GM21717 (cell line): ENCODE measurements at regions not wholly inside any gene's neighbourhood (a gene's known extent, or its start where the extent isn't known, plus 50 kb on each side); places are given as distances from the start of the nearest gene placed in this dataset.

Experiments used
- ATAC-seq: cut with Tn5 transposase; IDR thresholded peaks from one replicate; pipeline ENCODE4 v1.9.1; 2021; ENCODE audit warnings: mild to moderate bottlenecking, moderate library complexity; ENCODE audit not compliant: unreplicated experiment

DNA sequence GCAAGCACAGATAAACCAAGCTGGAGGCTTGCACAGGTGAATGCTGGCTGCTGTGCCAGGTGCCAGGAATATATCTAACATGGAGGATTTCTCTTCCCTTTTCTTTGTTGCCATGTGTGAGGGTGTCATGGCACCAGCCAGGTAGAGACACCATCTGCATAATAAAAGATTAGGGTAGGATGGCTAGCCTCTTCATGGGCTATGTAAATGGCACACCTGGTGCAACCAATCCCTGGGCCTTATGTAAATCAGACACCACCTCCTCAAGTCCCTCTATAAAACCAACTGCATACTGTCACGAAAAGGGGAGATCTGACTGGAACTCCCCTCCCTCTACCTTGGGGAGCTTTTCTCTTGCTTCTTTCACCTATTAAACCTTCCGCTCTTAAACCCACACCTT is 322.5 kb upstream of the POM121L12 start:
- ATAC-seq = no peak

DNA sequence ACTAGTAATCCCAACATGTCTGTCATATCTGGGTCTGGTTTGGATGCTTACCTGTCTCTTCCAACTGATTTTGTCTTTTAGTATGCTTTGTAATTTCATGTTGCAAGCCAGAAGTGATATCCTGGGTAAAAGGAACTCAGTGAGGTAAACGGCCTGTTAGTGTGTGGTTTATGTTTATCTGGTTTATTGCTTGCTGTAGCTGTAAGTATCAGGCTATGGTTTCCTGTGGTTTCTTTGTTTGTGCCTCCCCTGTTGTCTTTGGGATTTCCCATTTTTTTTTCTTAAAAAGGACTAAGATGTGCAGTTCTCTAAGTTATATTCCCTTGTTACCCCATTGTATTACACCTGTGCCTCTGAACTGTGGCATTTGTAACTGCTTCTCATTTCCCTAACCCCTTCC is 323.5 kb upstream of the POM121L12 start:
- no peak for ATAC-seq

DNA sequence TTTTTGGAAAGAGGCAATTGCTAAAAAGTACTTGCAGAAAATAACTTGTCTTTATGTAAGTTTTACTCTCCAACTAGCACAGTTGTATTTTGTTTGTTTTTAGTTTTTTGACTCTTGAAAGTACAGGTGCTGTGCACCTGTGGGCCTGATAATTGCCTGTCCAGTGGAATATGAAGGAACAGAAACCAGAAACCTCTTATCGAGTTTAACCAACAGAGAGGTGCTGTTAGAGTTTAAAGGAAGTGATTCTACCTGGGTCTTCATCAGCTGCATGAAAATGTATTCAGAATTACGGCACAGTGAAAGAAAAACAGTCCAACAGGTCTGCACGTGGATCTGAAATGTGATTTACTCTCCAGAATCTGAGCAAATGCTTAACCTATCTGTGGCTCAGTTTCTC is 326.6 kb upstream of the POM121L12 start:
- ATAC-seq = no peak

DNA sequence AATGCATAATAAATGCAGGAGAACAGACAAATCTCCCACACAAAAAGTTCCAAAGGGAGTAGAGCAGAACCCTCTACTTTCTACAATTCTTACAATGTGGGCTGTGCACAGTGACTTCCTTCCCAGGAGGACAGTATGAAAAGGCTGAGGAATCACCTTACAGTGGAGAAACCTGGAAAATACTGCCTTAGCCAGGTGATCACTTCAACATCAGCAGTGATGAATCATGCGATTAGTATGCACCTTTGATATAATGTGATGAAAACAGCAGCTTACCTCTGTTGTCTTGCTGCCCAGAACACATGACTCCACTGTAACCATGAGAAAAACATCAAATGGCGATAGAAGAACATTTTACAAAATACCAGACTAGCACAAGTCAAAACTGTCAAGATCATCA is 329.7 kb upstream of the POM121L12 start:
- no peak for ATAC-seq

DNA sequence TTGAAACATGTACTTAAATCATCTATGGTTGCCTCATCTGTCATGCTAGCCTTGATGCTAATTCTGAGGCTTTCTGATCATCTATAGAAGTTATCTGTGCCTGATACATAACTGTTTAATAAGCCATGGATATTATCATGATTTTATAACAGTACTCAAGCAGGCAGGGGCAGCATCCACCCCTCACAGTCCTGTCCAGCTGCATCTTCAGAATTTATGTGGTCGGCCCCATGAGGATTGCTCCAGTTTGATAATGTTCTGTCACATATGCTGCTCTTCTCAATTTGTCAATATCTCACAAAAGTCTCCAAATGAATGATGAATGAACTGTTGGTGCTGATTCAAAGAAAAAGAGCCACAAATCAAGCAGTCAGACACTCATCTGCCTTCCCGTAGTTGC is 335.1 kb upstream of the POM121L12 start:
- no peak for ATAC-seq

DNA sequence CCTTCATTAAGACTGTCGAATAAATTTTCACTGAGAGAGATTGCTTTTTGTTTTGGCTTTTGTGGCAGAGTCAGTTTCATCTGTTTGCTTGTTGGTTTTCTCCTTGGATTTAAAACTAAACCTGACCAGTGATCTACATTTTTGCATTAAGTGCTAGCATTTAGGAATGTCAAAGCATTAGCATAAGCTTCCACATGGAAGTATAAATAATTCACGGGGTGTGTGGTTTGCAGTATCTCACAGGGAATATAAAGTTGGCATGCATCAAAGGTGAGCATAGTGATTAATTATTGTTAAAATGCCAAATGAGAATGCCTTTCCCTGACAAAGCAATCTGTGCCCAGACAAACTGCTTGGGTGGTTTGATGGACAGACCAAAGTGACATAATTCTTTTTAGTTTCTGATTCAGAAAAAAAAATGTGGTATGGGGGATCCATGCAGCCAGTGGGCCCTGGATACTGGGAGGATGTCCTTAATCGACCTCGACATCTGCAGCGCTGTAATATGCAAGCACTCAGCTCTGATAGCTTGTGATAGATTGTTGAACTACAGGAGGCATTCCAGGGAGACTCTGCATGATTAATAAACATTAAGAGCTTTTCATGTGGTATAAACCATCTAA is 339.3 kb upstream of the POM121L12 start:
- no peak for ATAC-seq

DNA sequence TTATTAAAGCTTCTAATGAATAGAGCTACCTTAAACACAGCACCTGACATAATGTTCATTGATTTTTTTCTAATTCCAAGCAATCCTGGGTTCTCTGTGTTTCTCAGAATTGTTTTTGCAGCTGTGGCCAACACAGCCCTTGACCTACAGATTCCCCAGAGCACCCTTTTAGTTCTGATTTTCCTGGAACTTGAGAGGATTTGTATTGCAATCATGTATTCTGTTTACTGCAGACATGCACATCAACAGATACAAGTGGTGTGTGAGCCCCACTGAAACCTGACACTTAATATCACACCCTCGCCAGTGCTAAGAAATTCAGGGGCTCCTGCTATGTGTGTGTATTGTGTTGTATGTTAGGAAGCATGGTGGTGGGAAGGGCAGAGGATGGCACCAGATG is 344.2 kb upstream of the POM121L12 start:
- no peak for ATAC-seq

DNA sequence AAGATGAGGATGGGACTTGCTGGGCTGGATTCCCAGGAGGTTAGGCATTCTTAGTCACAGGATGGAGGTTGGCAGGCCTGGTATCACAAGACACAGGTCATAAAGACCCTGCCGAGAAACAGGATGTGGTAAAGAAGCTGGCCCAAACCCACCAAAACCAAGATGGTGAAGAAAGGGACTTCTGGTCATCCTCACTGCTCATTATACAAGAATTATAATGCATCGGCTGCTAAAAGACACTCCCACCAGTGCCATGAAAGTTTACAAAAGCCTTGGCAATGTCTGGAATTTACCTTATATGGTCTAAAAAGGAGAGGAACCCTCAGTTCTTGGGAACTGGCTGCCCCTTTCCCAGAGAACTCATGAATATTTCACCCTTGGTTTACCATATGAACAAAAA is 345.5 kb upstream of the POM121L12 start:
- no peak for ATAC-seq

DNA sequence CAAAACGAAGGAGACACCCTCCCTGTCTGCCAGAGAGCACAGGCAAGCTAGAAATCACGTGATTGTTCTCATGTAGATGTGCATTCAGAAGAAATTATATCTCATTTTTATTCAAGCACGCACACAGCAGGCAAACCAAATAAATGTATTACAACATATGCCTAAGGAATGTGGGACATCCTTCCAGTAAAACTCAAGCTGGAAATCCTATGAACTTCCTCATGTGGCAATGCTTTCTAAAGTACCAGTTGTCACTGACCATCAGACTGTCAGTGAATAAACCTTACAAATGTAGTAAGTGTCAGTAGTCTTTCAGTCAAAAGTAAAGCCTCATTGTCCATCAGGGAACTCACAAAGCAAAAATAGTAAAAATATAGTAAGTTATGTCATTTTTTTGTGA is 350.1 kb upstream of the POM121L12 start:
- ATAC-seq = no peak

DNA sequence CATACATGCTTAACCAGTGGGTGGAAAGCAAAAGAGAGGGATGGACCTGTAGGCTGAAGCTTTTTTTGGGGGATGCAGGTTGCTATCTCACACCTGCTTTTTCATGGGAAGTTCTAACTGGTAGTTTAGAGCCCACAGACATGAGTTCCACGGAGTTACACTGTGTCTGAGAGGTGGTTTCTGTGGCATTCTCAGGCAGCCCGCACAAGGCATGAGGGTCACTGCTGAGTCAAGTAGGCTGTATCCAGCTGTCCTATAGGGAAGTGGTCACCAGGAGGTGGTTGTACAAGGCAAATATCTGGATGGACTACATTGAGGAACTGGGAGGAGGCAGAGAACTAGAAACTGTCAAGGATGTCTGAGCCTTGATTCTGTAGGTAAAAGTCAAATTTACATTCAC is 351.0 kb upstream of the POM121L12 start:
- ATAC-seq = no peak

DNA sequence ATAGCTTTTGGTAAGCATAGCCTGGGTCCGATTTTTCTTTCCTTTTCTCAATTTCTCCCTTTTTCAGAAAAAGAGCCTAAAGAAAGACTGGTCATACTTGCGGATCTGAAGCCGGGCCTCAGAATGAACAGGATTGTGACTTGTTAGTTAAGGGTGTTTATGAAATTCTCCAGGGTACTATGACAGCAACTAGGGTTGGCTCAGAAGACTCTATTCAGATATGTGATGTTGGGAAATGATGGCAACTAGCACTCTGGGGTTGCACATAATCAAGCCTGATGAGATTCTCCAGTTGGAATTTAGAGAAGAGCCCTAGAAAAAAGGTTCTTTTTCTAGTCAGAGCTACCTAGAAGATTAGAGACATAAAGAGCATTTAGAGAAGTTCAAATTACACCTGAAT is 352.4 kb upstream of the POM121L12 start:
- no peak for ATAC-seq

DNA sequence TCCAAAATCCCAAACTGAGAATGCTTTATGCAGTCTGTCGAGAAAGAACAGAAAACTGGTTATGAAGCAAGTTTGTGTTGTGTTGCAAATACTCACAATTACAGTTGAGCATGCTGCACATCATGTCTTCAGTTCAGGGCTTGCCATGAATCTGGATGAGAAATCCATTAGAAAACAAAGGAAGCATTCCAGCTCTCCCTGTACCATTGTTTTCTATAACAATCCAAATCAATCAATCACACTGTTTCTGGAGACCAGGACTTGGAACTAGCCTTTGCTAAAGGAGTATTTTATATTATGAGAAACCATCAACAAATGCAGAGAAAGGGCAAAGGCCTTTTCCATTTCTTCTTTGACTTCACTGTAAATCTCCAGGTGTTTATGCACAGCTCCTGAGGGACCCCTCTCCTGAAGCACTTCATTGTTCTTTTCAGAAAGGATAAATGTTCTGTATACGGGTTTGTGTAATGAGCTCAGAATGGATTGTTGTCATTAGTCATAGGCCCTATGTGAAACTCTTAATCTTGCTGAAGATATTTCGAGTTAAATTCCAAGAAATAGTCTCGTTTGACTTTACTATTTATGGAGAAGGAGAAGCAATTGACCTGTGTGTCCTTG is 364.7 kb upstream of the POM121L12 start:
- ATAC-seq = no peak

DNA sequence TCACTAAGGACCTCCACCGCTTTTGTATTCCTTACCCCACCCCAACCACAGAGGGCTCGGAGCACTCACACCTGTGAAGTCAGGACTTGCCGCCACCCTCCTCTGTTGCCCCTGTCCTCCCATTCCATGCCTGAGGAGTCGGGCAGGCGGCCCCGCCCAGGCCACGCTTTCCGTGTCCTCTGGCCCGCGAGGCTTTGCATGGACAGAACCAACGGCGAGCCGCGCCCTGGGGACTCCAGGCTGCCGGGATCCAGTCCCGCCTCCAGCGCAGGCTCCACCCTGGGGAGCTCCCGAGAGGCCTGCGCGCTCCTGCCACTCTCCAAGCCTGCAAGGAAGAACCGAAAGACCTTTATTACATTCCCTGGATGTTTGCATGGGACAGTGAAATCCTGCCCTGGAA is 366.4 kb upstream of the POM121L12 start:
- ATAC-seq = no peak

DNA sequence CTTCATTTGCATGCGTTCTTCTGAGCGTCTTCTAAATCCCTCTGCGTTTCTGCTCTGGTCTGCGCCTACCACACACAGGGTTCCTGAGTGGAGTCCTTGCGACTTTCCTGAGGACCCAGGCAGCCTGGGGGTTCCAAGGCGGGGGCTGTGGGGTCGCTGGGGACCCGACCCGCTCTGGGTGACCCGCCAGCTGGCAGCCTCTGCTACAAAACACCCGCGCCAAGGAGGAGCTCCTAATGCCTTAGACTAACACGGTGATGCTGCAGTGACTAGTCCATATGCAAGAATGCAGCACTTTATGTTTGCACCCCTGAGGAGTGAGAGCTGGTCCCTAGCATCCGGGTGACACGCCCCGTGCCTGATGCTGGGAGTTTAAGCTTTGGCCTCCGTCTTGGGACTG is 367.0 kb upstream of the POM121L12 start:
- no peak for ATAC-seq

DNA sequence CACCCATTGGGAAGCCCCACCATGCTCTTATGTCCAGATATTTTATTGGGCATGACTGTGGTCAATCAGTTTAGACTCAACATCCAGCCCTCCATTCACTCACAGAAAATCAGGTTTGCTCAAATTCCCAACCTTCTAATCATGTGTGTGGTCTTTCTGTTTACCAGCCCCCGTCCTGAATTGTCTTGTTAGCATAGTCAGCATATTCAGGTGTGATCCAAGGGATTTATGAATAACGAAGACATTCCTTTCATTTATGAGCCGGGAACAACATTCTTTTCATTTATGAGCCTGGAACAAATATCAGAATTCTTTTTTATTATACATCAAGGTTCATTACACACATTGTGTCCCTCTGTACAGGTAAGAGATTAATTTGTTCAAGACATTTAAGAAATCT is 376.3 kb upstream of the POM121L12 start:
- no peak for ATAC-seq

DNA sequence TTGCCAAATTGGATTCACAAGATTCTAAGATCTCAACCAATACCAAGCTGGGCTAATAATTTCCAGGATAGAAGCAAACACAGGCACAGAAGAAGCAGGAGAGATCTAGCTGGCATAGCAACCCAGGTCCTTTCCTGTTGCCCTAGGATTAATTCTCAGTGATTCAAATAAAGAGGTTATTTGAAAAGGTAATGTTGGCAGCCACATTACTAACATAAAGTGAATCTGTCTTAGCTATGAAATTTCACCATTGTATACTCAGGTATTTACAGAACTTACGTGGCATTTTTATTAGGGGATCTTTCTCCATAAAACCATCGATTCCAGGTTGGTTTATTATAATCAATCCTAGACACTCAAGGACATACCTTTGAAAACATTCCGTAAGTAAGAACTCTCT is 379.3 kb upstream of the POM121L12 start:
- ATAC-seq = no peak

DNA sequence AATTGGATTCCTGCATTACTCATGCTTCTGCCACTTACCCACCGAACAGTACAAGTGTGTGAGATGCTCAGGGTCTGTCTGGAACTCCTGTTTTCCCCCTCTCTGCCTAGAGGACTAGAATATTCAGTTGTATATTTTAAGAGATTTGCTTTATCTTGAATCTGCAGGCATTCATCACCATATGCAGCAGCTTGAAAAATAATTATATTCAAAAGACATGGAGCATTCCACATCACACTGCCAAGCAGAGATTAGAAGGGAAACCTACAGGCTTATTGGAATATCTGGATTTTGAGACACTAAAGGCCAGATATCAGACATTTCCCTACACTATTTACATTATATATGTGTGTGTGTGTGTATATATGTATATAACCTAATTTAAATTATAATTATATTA is 382.8 kb upstream of the POM121L12 start:
- no peak for ATAC-seq

DNA sequence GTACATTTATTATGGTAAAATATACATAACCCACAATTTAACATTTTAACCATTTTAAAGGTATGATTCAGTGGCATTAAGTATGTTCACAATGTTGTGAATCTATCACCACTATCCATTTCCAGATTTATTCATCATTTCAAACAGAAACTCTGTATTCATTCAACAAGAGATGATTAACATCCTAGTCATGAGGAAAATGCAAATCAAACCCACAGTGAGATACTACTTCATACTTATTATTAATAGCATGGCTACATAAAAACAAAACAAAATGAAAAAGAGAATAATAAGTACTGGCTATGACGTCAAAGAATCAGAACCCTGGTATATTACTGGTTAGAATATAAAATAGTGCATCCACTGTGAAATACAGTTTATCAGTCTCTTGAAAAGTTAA is 386.6 kb upstream of the POM121L12 start:
- ATAC-seq = no peak

DNA sequence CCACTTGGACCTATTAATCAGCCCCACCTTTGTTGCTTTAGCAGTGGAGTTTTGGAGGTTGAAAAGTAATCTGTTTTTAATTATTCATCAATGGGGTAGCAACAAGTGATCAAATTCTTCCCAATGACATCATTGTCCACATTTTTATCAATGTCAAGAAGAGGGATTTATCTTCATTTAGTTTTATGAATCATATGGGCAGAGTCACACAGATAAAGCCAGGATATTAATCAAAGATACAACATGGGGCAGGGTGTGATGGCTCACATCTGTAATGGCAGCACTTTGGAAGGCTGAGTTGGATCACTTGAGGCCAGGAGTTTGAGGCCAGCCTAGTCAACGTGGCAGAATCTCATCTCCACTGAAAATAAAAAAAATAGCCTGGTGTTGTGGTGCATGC is 388.4 kb upstream of the POM121L12 start:
- no peak for ATAC-seq

DNA sequence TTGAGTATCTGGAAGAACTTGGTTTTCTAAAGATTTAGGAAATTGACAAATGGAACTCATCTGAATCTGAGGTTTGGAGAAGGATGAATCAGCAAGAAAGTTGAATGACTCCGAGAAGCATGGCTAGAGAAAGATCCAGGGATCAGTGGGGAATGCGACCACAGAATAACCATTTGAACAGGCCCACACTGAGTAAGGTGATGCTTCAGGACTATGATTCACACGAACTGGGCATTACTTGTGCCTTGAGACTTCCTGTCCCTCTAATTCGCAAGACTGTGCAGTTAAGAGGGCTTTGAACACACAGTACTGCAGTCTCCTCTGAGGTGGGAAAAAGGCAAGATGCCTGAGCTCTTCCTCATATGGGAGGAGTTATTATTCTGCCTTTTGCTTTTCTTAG is 395.5 kb upstream of the POM121L12 start:
- ATAC-seq = no peak

DNA sequence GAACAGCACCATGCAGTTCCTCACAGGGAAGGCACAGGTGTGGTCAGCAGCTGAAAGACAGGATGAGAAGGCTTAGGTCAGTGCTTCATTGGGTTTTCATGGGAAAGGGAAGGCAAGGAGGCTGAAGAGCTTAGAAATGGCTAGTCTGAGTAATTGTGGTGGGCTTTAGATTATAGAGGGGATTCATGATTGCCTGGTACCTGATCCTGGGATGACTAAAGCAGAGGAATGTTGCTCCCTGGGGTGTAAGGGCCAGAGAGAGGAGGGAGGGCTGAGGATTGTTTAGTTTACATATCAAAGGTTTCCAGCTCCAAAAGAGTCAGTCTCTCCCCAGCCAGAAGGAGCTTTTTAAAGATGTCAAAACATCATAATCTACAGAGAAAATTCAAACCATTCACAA is 396.3 kb upstream of the POM121L12 start:
- ATAC-seq = no peak

DNA sequence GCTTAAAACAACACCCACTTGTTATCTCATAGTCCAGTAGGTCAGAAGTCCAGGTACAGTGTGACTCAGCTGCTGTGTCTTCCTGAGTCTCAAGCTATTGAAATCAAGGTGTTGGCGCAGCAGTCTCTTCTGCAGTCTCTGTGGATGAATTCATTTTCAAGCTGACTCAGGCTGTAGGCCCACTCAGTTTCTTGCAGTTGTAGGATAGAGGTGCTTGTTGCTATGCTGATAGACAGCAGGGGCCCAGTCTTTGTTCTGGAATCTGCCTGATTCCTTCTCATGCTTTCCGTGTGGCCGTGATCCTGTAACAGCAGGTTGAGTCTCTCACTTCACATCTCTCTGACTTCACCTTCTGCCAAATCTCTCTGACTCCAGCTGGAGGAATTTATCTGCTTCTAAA is 400.4 kb upstream of the POM121L12 start:
- no peak for ATAC-seq

DNA sequence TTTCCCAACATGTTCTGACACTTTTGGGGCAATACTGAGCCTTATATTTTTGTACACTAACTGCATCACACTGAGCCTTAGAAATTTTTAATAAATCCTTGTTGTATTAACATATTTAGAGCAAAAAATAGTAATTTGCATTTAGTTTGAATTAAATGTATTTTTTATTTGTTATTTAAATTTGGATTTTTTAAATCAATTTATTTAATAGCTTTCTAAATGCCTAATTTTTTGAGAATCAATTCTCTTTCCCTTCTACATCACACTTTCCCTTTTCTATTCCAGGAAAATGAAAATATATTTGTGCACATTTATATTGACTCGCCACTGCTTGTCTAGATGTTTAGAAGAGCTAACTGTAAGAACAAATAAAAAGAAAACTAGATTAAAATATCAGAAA is 414.6 kb upstream of the POM121L12 start:
- ATAC-seq = no peak
